ENCODE measurements at regions not wholly inside any gene's neighbourhood (a gene's known extent, or its start where the extent isn't known, plus 50 kb on each side); places are given as distances from the start of the nearest gene placed in this dataset.

GRCh38 chr4:185885075-185885474, 73.1 kb upstream of the SORBS2 start:
- intact Hi-C loops (cut with micrococcal nuclease) (no loop called here), dilution Hi-C loops (cut with MboI; ENCODE audit: extremely low pct_ligation_motif_present, low sequenced_read_pairs) (no loop called here)
- POLR2A ChIA-PET, result no interaction called here

More at GRCh38 chr4:185885075-185885474, 73.1 kb upstream of the SORBS2 start:
- no peaks in the 10 kb centered on the region for H3K9me1 ChIP-seq (replicated peaks; ENCODE audit: control insufficient read depth, extremely low read depth, insufficient read depth, low read length)
- no peaks in the 10 kb centered on the region for H3K27me3 ChIP-seq (ENCODE audit: control insufficient read depth in 2 of 2, insufficient read depth in 2 of 2, low read length in 2 of 2)
- no peaks in the 10 kb centered on the region for H4K20me1 ChIP-seq (replicated peaks; ENCODE audit: control insufficient read depth, extremely low read depth, insufficient read depth, low read length)
- H3K4me1 ChIP-seq (ENCODE audit: control insufficient read depth, extremely low read depth, insufficient read depth, low read length), result no peaks in the 10 kb centered on the region
- no peaks in the 10 kb centered on the region for H3K9me3 ChIP-seq (replicated peaks; ENCODE audit: control insufficient read depth, insufficient read depth, low read length)
- no TSS peak for BruUV-seq (replicated peaks)
- no peak overlapping the region for H2AFZ ChIP-seq (ENCODE audit: low read depth, low read length)
- TF ChIP-seq, protein P1, sequence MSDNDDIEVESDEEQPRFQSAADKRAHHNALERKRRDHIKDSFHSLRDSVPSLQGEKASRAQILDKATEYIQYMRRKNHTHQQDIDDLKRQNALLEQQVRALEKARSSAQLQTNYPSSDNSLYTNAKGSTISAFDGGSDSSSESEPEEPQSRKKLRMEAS (IDR thresholded peaks at IDR 0.05; ENCODE audit: insufficient read depth, insufficient read length), result no peak
- TF ChIP-seq POLR2A (IDR thresholded peaks at IDR 0.05; ENCODE audit: low read depth, low read length) (no peak), GATA2 (IDR thresholded peaks at IDR 0.05; ENCODE audit: insufficient read depth, insufficient read length, low read depth, low read length) (no peak), FOS (IDR thresholded peaks at IDR 0.05; ENCODE audit: borderline replicate concordance, insufficient read depth, low read length) (no peak), POLR2AphosphoS5 (IDR thresholded peaks at IDR 0.05; ENCODE audit: insufficient read depth, low read depth, low read length) (no peak), EZH2 (IDR thresholded peaks at IDR 0.05; ENCODE audit: borderline replicate concordance, low read depth, low read length, severe bottlenecking) (no peak), MYC (IDR thresholded peaks at IDR 0.05; ENCODE audit: low read depth, low read length) (no peak), JUN (IDR thresholded peaks at IDR 0.05; ENCODE audit: borderline replicate concordance, insufficient read depth, insufficient read length, low read depth) (no peak)
- TF ChIP-seq, protein P2, sequence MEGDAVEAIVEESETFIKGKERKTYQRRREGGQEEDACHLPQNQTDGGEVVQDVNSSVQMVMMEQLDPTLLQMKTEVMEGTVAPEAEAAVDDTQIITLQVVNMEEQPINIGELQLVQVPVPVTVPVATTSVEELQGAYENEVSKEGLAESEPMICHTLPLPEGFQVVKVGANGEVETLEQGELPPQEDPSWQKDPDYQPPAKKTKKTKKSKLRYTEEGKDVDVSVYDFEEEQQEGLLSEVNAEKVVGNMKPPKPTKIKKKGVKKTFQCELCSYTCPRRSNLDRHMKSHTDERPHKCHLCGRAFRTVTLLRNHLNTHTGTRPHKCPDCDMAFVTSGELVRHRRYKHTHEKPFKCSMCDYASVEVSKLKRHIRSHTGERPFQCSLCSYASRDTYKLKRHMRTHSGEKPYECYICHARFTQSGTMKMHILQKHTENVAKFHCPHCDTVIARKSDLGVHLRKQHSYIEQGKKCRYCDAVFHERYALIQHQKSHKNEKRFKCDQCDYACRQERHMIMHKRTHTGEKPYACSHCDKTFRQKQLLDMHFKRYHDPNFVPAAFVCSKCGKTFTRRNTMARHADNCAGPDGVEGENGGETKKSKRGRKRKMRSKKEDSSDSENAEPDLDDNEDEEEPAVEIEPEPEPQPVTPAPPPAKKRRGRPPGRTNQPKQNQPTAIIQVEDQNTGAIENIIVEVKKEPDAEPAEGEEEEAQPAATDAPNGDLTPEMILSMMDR (IDR thresholded peaks at IDR 0.05; ENCODE audit: extremely low read depth in 1 of 2, insufficient read depth in 1 of 2, low read depth in 1 of 2, low read length in 2 of 2), result no peak
- DNase-seq (ENCODE audit: low read depth, low spot score) (no peak), FAIRE-seq (no peak)
- no peak overlapping the region for H3K4me3 ChIP-seq (replicated peaks in 1 of 3; ENCODE audit: insufficient read depth in 1 of 3, low read depth in 1 of 3, low read length in 3 of 3)
- H3K36me3 ChIP-seq (ENCODE audit: control insufficient read depth in 2 of 2, extremely low read depth in 1 of 2, insufficient read depth in 2 of 2, low read length in 2 of 2), result no peaks in the 10 kb centered on the region
- no peaks in the 10 kb centered on the region for H3K79me2 ChIP-seq (ENCODE audit: control insufficient read depth, insufficient read depth, low read length)
- no peak overlapping the region for H3K4me2 ChIP-seq (ENCODE audit: insufficient read depth, low read length)
- H3K9ac ChIP-seq (replicated peaks; ENCODE audit: extremely low read depth, insufficient read depth, low read length), result no peak overlapping the region
- H3K27ac ChIP-seq (ENCODE audit: insufficient read depth, low read depth, low read length), result no peak overlapping the region
- CTCF ChIA-PET, result interaction anchor here (0.8 kb wide), 1 partner anchor 137 kb away, joined by 3 read pairs; no protein-coding TSS in a partner anchor
